IPS DF 4.7 (cell line): ENCODE measurements at regions not wholly inside any gene's neighbourhood (a gene's known extent, or its start where the extent isn't known, plus 50 kb on each side); places are given as distances from the start of the nearest gene placed in this dataset.
"Not testable (repeated sequence)": the region's sequence is repeated elsewhere in the genome, so short reads cannot be mapped to it uniquely, and the experiment has no call there.

Experiments
- DNase-seq: peaks from one replicate; pipeline ENCODE4 v3.0.0-alpha.2; 2013; ENCODE audit warnings: low spot score; ENCODE audit errors: extremely low read depth

DNA sequence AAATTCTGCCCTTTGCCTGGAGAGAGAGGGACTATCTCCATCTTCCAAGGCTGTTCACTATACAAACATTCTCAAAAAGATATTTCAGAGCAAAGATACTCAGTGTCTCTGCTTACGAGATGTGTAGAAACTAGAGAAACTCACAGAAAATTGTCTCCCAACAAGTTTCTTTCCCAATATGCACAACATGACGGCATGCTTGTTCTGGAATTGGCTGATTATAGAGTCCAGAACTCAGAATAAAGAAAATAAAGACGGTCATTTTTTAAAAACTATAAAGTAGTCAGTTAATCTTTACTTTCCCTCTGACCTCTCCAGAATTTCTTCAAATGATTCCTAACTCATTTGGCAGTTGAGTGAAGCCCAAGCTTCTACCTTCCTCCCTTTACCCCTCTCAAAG, 285.5 kb upstream of the KLF3 start:
- no peak for DNase-seq

DNA sequence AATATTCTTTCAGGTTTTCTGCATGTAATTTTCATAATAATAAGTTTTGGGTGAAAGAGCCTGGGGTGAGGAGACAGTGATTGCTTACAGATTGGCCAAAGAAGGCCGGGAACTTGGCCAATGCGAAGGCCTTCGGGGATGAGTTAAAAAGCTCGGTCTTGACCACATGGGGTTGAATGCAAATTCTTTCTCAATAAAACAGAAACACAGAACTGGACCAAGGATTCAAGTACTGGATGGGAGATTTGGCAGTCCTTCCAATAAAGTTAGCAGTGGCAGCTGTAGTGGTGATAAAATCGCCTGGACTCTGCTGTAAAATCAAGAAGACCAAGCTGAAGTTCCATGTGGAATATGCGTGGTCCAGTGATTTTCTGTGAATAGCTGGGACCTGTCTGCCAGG, 282.2 kb upstream of the KLF3 start:
- DNase-seq = no peak

DNA sequence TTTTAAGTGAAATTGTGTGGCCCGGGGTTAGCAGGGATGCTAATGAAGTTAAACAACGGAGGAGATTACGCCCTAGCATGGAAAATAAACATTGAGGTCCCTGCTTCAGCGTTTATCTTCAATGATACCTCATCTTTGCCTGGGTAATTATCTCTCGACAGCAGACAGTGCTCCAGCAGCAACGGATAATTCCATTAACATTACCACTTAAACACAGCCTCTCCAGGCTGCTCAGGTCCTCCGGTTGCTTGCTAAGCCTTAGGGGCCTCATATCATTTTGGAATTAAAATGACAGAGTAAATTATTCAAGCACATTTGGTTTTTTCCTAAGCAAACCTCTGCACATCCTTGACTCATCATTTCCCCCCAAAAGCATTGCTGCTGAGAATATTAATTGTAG, 281.5 kb upstream of the KLF3 start:
- DNase-seq = no peak

DNA sequence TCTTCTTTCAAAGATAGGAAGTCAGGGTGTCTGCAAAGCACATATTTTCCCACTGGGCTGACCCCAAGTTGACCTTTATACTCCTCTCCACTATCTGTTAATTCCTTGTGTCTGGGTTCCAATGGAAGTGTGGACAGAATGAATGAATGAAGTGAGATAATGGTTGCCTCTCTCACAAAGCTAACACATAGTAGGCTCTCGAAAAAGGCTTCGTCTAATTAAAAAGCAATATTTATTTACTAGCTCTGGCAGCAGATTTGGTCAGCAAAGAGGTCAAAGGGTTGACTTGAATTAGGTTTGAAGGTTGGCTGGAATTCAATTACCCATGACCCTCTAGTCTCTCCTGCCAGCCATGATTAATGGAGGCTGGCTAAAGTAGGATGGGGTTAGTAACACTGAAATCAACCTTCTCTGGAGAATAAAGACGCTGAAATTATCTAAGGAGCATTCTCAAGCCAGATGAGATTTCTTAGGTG, 280.3 kb upstream of the KLF3 start:
- DNase-seq = no peak

DNA sequence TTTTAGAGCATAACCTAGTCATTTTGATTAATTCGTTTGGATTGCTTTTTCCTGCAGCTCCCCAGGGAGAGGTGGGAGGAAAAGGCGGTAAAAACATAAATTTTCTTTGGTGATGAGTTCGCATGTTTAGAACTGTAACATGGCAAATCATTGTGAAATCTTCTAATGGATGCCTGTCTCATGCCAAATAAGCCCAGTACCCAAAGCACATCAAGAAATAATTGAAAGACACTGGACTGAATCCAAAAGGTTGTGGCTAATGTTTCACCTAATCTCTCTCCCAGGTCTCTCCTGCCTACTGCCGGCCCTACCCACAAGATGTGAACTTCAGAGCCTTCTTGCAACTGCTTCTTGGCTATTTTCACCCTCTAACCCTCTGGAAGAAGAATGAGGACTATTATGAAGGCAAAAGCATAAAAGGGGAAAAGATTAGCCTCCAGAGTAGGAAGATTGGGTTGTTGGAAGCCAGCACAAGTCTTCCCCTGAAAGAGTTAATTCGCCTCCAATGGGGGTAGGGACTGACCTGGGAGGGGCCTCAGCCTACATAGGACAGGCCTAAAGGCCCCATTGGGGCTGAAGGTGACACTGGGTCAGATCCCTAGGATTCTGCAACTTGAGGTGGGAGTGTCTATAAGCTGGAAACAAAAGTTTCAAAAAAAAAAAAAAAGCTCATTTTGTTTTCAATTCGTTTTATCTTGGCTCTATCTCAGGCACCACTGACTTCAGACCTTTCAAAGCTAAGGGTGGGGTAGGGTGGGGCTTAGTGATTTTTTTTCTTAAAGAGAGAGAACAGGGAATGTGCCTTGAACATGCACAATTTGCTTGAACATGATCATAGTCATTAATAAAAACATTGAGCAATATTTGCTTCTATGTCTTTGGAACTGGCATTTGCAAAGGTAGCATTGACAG, 278.6 kb upstream of the KLF3 start:
- peak; percentile 1 for DNase-seq

DNA sequence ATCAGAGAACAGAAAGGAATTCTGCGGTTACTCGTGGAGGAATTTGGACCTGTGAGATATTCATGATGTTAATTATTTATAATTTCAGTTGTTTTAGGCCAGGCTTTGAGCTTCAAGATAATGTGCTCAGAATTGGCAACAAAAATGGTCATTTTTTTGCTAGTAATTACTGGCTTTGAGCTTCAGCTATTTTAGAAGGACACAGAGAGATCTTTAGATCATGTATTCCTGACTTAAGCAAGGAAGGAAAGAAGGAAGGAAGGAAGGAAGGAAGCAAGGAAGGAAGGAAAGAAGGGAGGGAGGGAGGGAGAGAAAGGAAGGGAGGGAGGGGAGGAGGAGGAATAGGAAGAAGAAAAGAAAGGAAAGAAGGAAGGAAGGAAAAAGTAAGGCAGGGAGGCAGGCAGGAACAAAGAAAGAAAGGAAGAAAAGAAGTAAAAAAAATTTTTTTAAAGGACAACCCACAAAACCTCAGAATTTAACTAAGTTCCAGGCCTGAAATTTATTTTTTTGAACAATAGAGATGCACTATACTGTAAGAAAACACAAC, 277.9 kb upstream of the KLF3 start:
- DNase-seq = no peak

DNA sequence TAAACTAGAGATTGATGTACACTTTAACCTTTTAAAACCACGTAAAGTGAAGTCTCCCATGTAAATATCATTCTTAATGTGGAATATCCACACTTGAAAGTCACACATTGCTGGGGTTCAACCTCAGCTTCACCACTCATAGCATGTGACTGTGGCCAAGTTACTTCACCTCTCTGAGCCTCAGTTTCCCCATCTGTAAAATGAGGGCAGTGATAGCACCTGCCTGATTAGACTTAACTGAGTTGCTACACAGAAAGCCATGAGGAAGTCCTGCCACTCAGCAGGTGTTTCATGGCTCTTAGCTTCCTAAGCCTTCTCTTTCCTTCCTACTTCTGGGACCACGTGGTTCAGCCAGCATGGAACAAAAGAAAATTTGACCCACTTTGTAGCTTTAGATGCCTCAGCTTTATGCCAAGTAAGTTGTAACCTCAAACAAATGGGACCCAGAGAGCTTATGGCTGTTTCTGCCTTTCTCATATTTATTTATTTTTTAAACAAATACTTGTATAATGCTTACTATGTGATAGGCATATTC, 277.3 kb upstream of the KLF3 start:
- no peak for DNase-seq

DNA sequence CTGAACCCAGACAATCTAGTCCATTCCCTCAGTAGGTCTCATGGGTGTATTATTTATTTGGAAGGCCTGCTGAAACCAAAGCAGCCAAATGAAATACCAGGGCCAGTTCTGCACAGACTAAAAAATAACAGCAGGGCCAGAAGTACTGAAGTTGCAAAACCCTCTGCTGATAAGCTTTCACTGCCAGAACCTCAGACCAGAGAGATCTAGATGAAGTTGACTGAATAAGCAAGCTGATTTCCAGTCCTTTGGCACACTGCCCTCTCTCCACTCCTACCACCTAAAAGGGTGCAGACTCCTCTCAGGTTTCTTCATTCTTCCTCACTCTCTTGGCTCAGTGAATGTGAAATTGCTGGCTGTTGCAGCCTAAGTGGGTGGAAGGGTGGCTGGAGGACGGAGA, 276.7 kb upstream of the KLF3 start:
- no peak for DNase-seq

DNA sequence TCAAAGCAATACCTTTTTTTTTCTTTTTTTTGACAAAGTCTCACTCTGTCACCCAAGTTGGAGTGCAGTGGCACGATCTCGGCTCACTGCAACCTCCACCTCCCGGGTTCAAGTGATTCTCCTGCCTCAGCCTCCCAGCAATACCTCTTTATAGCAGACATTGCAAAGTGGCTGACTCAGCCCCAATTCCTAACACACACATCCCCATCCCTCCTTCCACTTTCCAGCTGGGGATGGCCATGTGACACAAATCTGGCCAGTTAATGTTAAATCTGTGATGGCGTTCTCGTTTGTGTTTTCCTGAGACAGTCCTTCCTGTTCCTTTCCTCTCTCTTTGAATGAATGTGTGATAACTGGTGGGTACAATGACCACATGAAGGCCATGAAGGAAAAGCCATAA, 276.2 kb upstream of the KLF3 start:
- DNase-seq = no peak

DNA sequence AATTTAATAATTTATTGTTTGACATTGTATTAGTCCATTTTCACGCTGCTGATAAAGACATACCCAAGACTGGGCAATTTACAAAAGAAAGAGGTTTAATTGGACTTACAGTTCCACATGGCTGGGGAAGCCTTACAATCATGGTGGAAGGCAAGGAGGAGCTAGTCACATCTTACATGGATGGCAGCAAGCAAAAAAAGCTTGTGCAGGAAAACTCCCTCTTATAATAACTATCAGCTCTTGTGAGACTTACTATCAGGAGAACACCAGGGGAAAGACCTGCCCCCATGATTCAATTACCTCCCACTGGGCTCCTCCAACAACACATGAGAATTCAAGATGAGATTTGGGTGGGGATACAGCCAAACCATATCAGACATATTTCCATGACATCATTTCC, 275.1 kb upstream of the KLF3 start:
- DNase-seq = not testable (repeated sequence)

DNA sequence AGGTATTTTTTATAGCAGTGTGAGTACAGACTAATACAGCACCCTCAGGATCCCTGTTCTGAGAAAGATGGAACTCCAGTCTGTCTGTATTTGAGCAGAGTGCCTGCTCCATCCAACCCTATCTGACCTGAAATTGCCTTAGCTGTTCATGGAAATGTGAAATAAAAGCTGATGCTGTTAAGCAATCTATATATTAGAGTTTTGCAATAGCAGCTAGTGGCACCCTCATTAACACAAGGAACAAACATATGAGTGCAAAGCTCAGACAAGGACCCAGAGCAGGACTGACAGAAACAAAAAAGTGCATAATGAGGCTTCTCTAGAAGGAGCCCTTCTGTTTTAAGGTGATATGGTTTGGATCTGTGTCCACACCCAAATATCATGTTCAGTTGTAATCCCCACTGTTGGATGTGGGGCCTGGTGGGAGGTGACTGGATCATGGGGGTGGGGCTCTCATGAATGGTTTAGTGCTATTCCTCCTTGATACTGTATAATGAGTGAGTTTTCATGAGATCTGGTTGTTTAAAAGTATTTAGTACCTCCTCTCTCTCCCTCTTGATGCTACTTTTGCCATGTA, 272.9 kb upstream of the KLF3 start:
- DNase-seq = no peak

DNA sequence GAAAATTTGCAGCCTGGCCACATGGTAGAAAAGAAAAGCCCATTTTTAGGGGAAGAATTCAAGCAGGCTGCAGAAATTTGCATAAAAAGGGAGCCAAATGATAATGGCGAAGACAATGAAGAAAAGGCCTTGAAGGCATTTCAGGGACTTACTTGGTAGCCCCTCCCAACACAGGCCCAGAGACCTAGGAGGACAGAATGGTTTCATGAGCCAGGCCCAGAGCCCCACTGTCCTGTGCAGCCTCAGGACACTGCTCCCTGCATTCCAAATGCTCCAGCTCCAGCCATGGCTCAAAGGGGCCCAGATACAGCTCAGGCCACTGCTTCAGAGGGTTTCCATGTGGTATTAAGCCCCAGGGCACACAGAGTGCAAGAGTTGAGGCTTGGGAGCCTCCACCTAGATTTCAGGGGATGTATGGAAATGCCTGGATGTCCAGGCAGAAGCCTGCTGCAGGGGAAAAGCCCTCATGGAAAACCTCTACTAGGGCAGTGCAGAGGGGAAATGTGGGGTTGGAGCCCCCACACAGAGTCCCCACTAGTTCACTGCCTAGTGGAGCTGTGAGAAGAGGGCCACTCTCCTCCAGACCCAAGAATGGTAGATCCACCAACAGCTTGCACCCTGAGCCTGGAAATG, 271.7 kb upstream of the KLF3 start:
- DNase-seq = no peak

DNA sequence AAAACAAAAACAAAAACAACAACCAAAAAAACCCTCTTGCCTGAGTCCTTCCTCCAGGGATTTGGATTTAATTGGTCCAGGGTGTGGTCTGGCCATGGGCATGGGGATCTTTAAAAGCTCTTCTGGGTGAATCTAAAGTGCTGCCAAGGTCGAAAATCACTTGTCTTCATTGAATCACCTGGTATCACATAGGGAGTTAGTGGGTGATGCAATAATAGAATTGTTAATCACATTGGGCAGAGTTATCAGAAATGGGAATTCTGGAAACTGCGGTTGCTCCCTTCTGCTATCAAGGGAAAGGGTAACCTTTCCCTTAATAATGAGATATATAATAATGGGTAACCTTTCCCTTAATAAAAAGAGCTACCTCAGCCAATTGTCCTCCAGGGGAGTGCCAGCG, 267.9 kb upstream of the KLF3 start:
- DNase-seq = no peak

DNA sequence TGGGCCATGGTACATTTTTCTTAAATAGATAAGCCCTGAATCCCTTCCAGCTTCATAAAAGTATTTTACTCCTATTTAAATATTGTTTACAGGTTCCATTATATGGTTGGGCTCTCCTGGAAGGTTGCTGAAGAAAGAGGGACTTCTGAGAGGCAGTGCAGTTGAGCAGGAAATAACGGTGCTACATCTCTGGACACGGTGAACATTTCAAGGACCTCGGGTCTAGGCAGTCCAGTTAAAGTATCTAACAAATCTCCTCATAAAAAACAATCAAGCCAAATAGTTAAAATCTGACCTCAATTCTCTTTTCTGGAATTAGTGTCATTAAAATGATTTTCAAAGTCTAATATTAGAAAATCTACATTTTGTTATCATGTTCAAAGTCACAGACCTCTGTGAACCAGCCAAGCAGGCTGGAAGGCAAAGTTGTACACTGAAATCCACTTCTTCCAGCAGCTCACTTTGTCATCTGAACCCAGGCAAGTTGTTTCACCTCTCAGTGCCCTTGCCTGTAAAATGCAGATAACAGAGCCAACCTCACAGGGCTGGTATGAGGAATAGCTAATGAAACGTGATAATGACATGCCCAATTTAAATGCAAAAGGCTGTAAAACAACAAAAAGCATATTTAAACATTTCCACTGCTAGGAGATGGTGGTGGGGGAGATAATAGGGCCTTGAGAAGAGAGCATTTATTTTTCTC, 267.0 kb upstream of the KLF3 start:
- no peak for DNase-seq

DNA sequence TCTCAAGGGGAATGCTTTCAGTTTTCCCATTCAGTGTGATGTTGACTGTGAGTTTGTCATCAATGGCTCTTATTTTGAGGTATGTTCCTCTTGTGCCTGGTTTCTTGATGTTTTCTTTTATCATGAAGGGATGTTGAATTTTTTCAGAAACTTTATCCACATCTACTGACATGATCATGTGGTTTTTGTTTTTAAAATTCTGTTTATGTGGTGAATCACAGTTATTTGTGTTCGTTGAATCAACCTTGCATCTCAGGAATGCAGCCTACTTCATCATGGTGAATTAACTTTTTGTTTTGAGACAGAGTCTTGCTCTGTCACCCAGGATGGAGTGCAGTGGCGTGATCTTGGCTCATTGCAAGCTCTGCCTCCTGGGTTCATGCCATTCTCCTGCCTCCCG, 263.1 kb upstream of the KLF3 start:
- no peak for DNase-seq

DNA sequence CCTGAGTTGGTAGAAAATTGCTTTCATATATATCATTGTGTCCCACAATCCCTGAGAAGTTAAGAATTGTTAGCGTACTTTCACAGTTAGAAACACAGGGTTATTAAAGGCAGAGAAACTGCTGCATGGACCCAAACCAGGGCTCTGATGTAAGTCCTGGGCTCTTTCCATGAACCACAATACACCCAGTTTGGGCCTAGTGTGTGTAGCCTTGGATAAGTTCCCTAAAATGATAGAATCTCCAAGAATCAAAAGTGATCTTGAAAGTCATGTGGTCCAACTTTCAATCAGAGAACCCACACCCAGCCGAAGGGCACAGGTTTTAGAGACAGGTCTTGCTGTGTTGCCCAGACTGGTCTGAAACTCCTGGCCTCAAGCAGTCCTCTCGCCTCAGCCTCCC, 257.8 kb upstream of the KLF3 start:
- DNase-seq = no peak

DNA sequence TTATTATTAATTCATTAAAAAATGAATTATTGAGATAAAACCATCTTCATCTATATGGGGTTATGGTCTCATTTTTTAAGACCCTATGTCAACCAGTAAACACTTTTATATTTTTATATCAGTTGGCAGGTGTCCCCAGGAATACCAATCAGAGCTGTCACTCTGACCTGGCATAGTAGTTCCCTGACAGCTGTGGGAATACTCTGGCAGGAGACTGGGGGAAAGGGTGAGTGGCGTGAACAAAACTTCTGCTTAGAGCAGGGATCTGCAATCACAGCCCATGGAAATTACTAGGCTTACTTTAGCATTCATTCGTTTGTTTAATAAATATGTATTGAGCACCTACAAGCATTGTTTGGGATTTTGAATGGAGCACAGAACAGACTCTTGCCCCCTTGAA, 254.1 kb upstream of the KLF3 start:
- DNase-seq = no peak

DNA sequence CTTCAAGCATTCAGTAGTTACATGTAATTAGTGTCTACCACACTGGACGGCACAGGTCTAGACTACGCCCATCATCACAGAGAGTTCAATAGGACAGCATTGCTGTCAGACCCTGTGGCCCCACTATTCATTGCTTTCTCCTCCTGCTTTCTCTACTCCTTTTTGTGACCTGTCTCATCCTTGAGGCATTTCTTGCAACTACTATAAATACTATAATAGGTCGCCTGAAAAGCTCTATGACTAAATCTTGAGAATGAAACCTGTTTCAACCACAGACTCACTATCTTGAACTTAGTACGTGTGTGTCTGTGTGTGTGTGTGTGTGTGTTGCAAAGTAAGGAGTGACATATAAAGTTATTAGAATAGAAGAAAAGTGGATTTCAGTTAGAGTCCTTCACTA, 252.9 kb upstream of the KLF3 start:
- no peak for DNase-seq

DNA sequence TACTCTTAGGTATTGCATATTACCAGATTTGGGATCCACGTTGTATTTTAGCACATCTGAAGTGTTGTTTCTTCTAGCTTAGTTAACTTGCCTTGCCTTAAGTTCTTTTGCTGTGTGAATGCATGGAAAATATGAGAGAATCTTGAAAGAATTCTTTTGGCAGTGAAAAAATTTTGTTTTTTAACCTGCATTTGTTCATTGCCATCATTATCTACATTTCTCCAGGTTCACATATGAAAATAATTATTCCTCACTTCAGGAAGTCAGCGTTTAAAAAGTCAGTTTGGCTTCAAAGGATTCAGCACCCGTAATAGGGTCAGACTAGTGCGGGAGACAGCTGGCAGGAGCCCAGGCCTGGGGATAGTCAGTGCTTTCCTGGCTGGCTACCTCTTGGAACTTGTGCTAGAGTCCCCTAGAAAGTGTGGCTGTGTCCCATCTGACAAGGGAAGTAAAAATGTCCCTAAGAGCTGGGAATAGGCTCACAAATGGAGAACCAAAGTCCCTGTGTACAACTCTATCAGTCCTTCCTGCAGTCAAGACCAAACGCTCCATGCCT, 251.9 kb upstream of the KLF3 start:
- no peak for DNase-seq

DNA sequence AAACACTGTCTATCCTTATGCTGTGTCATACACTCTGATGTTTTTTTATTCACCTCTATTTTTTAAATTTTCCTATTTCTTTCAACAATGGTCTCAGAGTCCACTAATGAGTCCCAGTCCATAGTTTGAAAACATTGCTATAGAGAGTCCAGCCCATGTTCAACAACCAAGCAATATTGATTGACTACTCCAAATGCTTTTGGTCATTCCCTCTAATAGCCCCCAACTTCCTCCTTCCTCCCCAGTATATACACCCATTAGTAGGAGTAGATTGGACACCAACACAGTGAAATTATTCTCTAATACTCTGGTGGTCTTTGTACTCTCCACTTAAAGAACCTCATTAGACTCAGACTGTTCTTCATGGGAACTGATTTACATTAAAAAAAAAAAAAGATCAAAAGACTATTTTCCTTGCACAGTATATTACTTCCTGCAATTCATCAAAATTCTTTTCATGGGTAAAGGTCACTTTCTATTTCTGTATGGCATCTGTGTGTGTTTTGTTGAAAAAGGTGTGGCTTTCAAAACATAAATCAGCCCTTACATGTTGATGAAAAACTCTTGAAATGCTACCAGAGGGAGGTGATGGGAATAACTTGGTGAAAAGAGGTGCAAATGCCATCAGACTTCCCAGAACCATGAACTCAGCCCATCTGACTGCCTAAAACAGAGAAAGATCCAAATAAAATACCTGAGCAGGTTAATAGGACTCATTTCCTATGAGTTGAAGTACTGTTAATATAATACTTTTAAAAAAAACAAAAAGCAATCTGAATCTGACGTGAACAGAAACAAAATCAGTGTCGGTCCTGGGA, 250.3 kb upstream of the KLF3 start:
- DNase-seq = no peak
